Skeletal muscle tissue (tissue), 3 donors: ENCODE measurements at regions not wholly inside any gene's neighbourhood (a gene's known extent, or its start where the extent isn't known, plus 50 kb on each side); places are given as distances from the start of the nearest gene placed in this dataset.

Source experiments
- H3K27ac ChIP-seq: one replicate; pipeline ENCODE4 v1.7.0; 2013; ENCODE audit warnings: mild to moderate bottlenecking, low read depth, low read length, inconsistent platforms
- H3K27me3 ChIP-seq, 3 donors: one replicate each; pipeline ENCODE4 v1.7.0; 2013; ENCODE audit warnings: low read length in 3 of 3; ENCODE audit not compliant: control insufficient read depth in 3 of 3, insufficient read depth in 3 of 3
- H3K36me3 ChIP-seq, 3 donors: one replicate each; pipeline ENCODE4 v1.7.0; 2013; ENCODE audit warnings: low read length in 3 of 3; ENCODE audit not compliant: control insufficient read depth in 3 of 3, insufficient read depth in 3 of 3
- H3K4me1 ChIP-seq, 3 donors: one replicate each; pipeline ENCODE4 v1.7.0; 2013; ENCODE audit warnings: low read length in 3 of 3, mild to moderate bottlenecking in 3 of 3; ENCODE audit not compliant: control insufficient read depth in 3 of 3, insufficient read depth in 3 of 3
- H3K4me3 ChIP-seq, 3 donors: one replicate each; pipeline ENCODE4 v1.7.0; 2013; ENCODE audit warnings: low read length in 3 of 3
- H3K9ac ChIP-seq, 3 donors: one replicate each; pipeline ENCODE4 v1.7.0; 2013; ENCODE audit warnings: low read length in 3 of 3, mild to moderate bottlenecking in 3 of 3, moderate library complexity in 2 of 3, low read depth in 1 of 3
- H3K9me3 ChIP-seq, 3 donors: one replicate each; pipeline ENCODE4 v1.7.0; 2013; ENCODE audit warnings: low read length in 3 of 3; ENCODE audit not compliant: control insufficient read depth in 3 of 3
- donor health status: Osteomylitis.

GRCh38 chr13:106102786-106103185 is 432.7 kb downstream of the EFNB2 start:
- Histone ChIP-seq H3K9me3 (no peaks in the 10 kb centered on the region), H3K27me3 (no peaks in the 10 kb centered on the region), H3K4me3 (no peak overlapping the region), H3K36me3 (no peaks in the 10 kb centered on the region), H3K9ac (no peak overlapping the region), H3K4me1 (no peaks in the 10 kb centered on the region), H3K27ac (no peak overlapping the region)

- H3K4me3 ChIP-seq, result no peak overlapping the region
- H3K27me3 ChIP-seq, result no peaks in the 10 kb centered on the region
- no peaks in the 10 kb centered on the region for H3K9me3 ChIP-seq
- H3K9ac ChIP-seq, result no peak overlapping the region
- H3K4me1 ChIP-seq, result no peaks in the 10 kb centered on the region
- H3K36me3 ChIP-seq, result no peaks in the 10 kb centered on the region
- H3K27ac ChIP-seq, result no peak overlapping the region
Measured at GRCh38 chr13:106101201-106101600, 434.3 kb downstream of the EFNB2 start.

- Histone ChIP-seq H3K36me3 (no peaks in the 10 kb centered on the region), H3K27me3 (no peaks in the 10 kb centered on the region), H3K4me1 (no peaks in the 10 kb centered on the region), H3K9me3 (no peaks in the 10 kb centered on the region), H3K4me3 (no peak overlapping the region), H3K9ac (no peak overlapping the region), H3K27ac (no peak overlapping the region)
Measured at GRCh38 chr13:106100171-106100919, 435.1 kb downstream of the EFNB2 start.

DNA sequence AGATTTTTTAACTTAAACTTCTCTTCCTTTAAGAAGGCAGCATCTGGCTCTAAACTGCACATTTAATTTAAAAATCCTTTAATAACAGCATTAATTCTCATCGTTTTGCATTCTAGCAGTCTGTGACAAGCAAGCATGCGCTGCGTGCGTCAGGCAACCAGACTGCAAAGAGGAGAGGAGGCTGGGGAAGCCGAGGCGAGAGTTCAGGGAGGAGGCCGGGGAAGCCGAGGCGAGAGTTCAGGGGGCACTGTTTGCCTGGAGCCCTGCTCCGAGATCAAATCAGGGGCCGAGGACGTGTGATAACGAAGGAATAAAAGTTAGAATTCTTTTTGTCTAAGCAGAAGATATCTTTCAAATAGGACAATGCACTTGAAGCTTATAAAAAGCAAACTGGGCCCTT is 435.7 kb downstream of the EFNB2 start:
- Histone ChIP-seq H3K27ac (no peak overlapping the region), H3K4me1 (no peaks in the 10 kb centered on the region), H3K4me3 (no peak overlapping the region), H3K9me3 (no peaks in the 10 kb centered on the region), H3K36me3 (no peaks in the 10 kb centered on the region), H3K9ac (no peak overlapping the region), H3K27me3 (no peaks in the 10 kb centered on the region)

- no peaks in the 10 kb centered on the region for H3K9me3 ChIP-seq
- no peaks in the 10 kb centered on the region for H3K4me1 ChIP-seq
- H3K36me3 ChIP-seq, result no peaks in the 10 kb centered on the region
- H3K9ac ChIP-seq, result no peak overlapping the region
- H3K27ac ChIP-seq, result no peak overlapping the region
- no peaks in the 10 kb centered on the region for H3K27me3 ChIP-seq
- no peak overlapping the region for H3K4me3 ChIP-seq
Measured at GRCh38 chr13:106098778-106099177, 436.7 kb downstream of the EFNB2 start.

- Histone ChIP-seq H3K36me3 (no peaks in the 10 kb centered on the region), H3K27ac (no peak overlapping the region), H3K9ac (no peak overlapping the region), H3K27me3 (no peaks in the 10 kb centered on the region), H3K9me3 (no peaks in the 10 kb centered on the region), H3K4me1 (no peaks in the 10 kb centered on the region), H3K4me3 (no peak overlapping the region)
Measured at GRCh38 chr13:106096661-106097092, 438.8 kb downstream of the EFNB2 start.

GRCh38 chr13:106095919-106096318 is 439.5 kb downstream of the EFNB2 start:
- no peaks in the 10 kb centered on the region for H3K36me3 ChIP-seq

GRCh38 chr13:106095406-106095805 is 440.1 kb downstream of the EFNB2 start:
- H3K4me1 ChIP-seq, result no peaks in the 10 kb centered on the region
- no peak overlapping the region for H3K27ac ChIP-seq
- no peaks in the 10 kb centered on the region for H3K9me3 ChIP-seq
- no peak overlapping the region for H3K9ac ChIP-seq
- no peak overlapping the region for H3K4me3 ChIP-seq
- peaks cover 0 to under 1% (median 0%) of the 10 kb centered on the region in 3 donors for H3K27me3 ChIP-seq
- no peaks in the 10 kb centered on the region for H3K36me3 ChIP-seq

More at GRCh38 chr13:106095919-106096318, 439.5 kb downstream of the EFNB2 start:
- Histone ChIP-seq H3K4me1 (no peaks in the 10 kb centered on the region), H3K4me3 (no peak overlapping the region), H3K27ac (no peak overlapping the region), H3K27me3 (no peaks in the 10 kb centered on the region), H3K9me3 (no peaks in the 10 kb centered on the region), H3K9ac (no peak overlapping the region)

GRCh38 chr13:106090001-106090400 is 445.5 kb downstream of the EFNB2 start:
- no peak overlapping the region for H3K9ac ChIP-seq
- H3K9me3 ChIP-seq, result no peaks in the 10 kb centered on the region
- H3K4me3 ChIP-seq, result no peak overlapping the region
- no peak overlapping the region for H3K27ac ChIP-seq
- peaks cover 0 to 6% (median 0%) of the 10 kb centered on the region in 3 donors for H3K27me3 ChIP-seq
- H3K4me1 ChIP-seq, result no peaks in the 10 kb centered on the region
- H3K36me3 ChIP-seq, result no peaks in the 10 kb centered on the region

DNA sequence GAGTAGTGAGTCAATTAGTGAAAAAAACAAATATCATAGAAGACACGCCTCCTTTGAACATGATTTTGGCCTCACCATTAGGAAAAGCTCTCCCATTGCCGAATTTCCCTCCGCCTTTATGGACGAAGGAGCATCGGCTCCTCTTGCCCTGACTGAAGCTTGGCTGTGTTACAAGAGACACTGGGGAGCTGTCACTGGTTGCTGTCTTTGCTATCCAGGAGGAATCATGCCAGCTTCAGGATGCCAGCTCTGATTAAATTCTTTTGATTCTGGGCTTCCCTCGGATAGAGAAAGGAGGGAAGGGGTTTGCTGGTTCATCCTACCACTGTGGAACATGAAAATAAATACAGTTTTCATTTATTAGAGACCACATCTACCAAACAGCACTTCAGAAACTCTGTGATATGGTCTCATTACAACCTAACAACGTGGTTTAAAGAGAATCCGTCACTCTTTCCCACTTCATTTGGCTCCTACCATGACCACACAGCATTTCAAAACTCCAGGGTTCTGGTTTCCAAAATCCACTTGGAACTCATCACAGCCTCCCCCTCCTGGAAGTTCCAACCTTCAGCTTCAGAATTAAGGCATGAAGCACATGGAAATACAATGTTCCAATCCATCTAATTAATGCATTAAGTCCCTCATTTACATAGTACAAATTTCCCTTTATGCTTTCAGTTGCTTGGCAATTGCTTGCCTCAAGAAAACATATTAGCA is 446.0 kb downstream of the EFNB2 start:
- Histone ChIP-seq H3K9me3 (no peaks in the 10 kb centered on the region), H3K4me3 (no peak overlapping the region), H3K27ac (no peak overlapping the region), H3K36me3 (no peaks in the 10 kb centered on the region), H3K4me1 (no peaks in the 10 kb centered on the region), H3K27me3 (peaks cover 0 to 6% (median 0%) of the 10 kb centered on the region in 3 donors), H3K9ac (no peak overlapping the region)
